K562 (cell line): ENCODE measurements at regions not wholly inside any gene's neighbourhood (a gene's known extent, or its start where the extent isn't known, plus 50 kb on each side); places are given as distances from the start of the nearest gene placed in this dataset.

ENCODE experiments used
- ATAC-seq: fragments of 200-7000 bp; cut with Tn5 transposase; 3 replicates; pipeline ENCODE4 v1.9.1; 2020; ENCODE audit warnings: moderate library complexity
- BruUV-seq: library from RNA; stranded (reverse); fragments of 400-500 nt; replicated peaks from 2 replicates; lab custom pipeline; 2021; lab: Mats Ljungman, UMichigan
- CTCF ChIA-PET: fragments of 300-600 bp; formaldehyde crosslinking; extraction: SDS; loops from one replicate; lab custom pipeline; 2021; ENCODE audit warnings: low intra/inter-chr PET ratio; lab: Yijun Ruan, JAX
- POLR2A ChIA-PET: fragments of 300-600, 350-650 bp; sonication (Branson Sonifier 250); formaldehyde crosslinking; extraction: SDS; loops from one replicate; lab custom pipeline; 2021; ENCODE audit warnings: antibody characterized with exemption, inconsistent platforms; lab: Yijun Ruan, JAX
- DNase-seq, 4 experiments: peaks; one replicate each; pipeline versions ENCODE4 v3.0.0 to v3.0.0-alpha.2; 2011 to 2018; ENCODE audit warnings: low spot score in 3 of 4, mixed read lengths in 3 of 4; ENCODE audit errors: extremely low read depth in 1 of 4
- FAIRE-seq: peaks from 2 replicates; lab custom pipeline; 2011; peaks lifted over from hg19 to GRCh38; lab: Jason Lieb, UNC
- H2AFZ ChIP-seq: 2 replicates; pipeline ENCODE4 v1.6.0; 2011; ENCODE audit warnings: low read depth, low read length, control low read depth, inconsistent platforms
- H3K27ac ChIP-seq: fragments of 200-600 bp; 3 replicates; pipeline ENCODE4 v1.8.0; 2011; ENCODE audit warnings: low read depth, mild to moderate bottlenecking, control low read depth, inconsistent platforms, low read length, moderate library complexity, mixed read lengths; ENCODE audit errors: extremely low read depth
- H3K27me3 ChIP-seq, 2 experiments: fragments of 300-600 bp in 1 of 2; 2 replicates in 1 of 2; 3 replicates in 1 of 2; pipeline versions ENCODE4 v1.6.0 to v1.8.0; 2011; ENCODE audit warnings: inconsistent platforms in 2 of 2, low read length in 2 of 2, mild to moderate bottlenecking in 1 of 2, mixed read lengths in 1 of 2, moderate library complexity in 1 of 2; ENCODE audit not compliant: control insufficient read depth in 2 of 2, insufficient read depth in 2 of 2
- H3K36me3 ChIP-seq: fragments of 300-600 bp; 3 replicates; pipeline ENCODE4 v1.8.0; 2011; ENCODE audit warnings: mild to moderate bottlenecking, low read length, inconsistent platforms; ENCODE audit not compliant: control insufficient read depth, insufficient read depth
- H3K4me1 ChIP-seq, 2 experiments: fragments of 200-600 bp in 1 of 2; replicated peaks in 1 of 2; 2 replicates in 1 of 2; 3 replicates in 1 of 2; pipeline versions ENCODE4 v1.5.1 to v1.8.0; 2011; ENCODE audit warnings: inconsistent platforms in 2 of 2, low read length in 2 of 2, mild to moderate bottlenecking in 1 of 2, mixed read lengths in 1 of 2, moderate library complexity in 1 of 2; ENCODE audit not compliant: control insufficient read depth in 2 of 2, insufficient read depth in 2 of 2
- H3K4me2 ChIP-seq: 2 replicates; pipeline ENCODE4 v1.6.1; 2011; ENCODE audit warnings: low read length, control low read depth, inconsistent platforms, mixed read lengths; ENCODE audit not compliant: insufficient read depth
- H3K4me3 ChIP-seq: fragments of 200-600 bp; sonication (generic), shearing (Covaris generic); 2 replicates; pipeline ENCODE4 v1.5.1; 2016; ENCODE audit warnings: control low read depth, inconsistent platforms
- H3K79me2 ChIP-seq: fragments of 200-600 bp; 3 replicates; pipeline ENCODE4 v1.8.0; 2011; ENCODE audit warnings: low read length, inconsistent platforms; ENCODE audit not compliant: control insufficient read depth, insufficient read depth
- H3K9ac ChIP-seq, 2 experiments: 2 replicates each; pipeline versions ENCODE4 v1.6.0 to v1.6.1; 2011; ENCODE audit warnings: low read depth in 2 of 2, low read length in 2 of 2, control low read depth in 1 of 2, inconsistent platforms in 1 of 2, mild to moderate bottlenecking in 1 of 2, mixed read lengths in 1 of 2; ENCODE audit not compliant: insufficient read depth in 1 of 2
- H3K9me1 ChIP-seq: one replicate; pipeline ENCODE4 v1.6.0; 2011; ENCODE audit warnings: inconsistent platforms, mild to moderate bottlenecking, low read length, moderate library complexity; ENCODE audit not compliant: control insufficient read depth, insufficient read depth
- H3K9me3 ChIP-seq: replicated peaks from 2 replicates; pipeline ENCODE4 v1.5.1; 2011; ENCODE audit warnings: low read depth, low read length, inconsistent platforms; ENCODE audit not compliant: control insufficient read depth, insufficient read depth
- H4K20me1 ChIP-seq: replicated peaks from 2 replicates; pipeline ENCODE4 v1.6.1; 2011; ENCODE audit warnings: low read length, inconsistent platforms, mixed read lengths; ENCODE audit not compliant: control insufficient read depth, insufficient read depth
- ATF1 ChIP-seq, 2 experiments: fragments of 450-650 bp in 1 of 2; IDR thresholded peaks; 2 replicates each; pipeline ENCODE4 v1.6.1; 2016; ENCODE audit warnings: missing compliant biosample characterization in 1 of 2, missing genetic modification characterization in 1 of 2
- BMI1 ChIP-seq: fragments of 150-350 bp; IDR thresholded peaks from 2 replicates; pipeline ENCODE4 v1.6.1; 2014; ENCODE audit warnings: low read length
- MBD1 ChIP-seq: fragments of 250-450 bp; sonication (Bioruptor Pico); IDR thresholded peaks from 2 replicates; pipeline ENCODE4 v1.8.0; 2022; ENCODE audit warnings: inconsistent platforms
- PCBP2 ChIP-seq: fragments of 200-400 bp; formaldehyde crosslinking; IDR thresholded peaks from 2 replicates; pipeline ENCODE4 v1.6.1; 2018; ENCODE audit warnings: low read length, low read depth, mild to moderate bottlenecking, moderate library complexity; ENCODE audit not compliant: poor library complexity, severe bottlenecking
- POLR2H ChIP-seq: IDR thresholded peaks from 2 replicates; pipeline ENCODE4 v1.6.1; 2016; ENCODE audit warnings: missing genetic modification characterization, low read depth, mild to moderate bottlenecking, control low read depth, missing compliant biosample characterization, moderate library complexity
- RBM15 ChIP-seq: fragments of 200-400 bp; formaldehyde crosslinking; IDR thresholded peaks from 2 replicates; pipeline ENCODE4 v1.6.1; 2018; ENCODE audit warnings: mild to moderate bottlenecking, low read length, moderate library complexity; ENCODE audit not compliant: insufficient read depth
- TSC22D4 ChIP-seq: fragments of 450-650 bp; IDR thresholded peaks from 2 replicates; pipeline ENCODE4 v1.6.1; 2016; ENCODE audit warnings: missing genetic modification characterization, missing biosample characterization, control low read depth
- USF2 ChIP-seq: sonication (generic); formaldehyde crosslinking; IDR thresholded peaks from 2 replicates; pipeline ENCODE4 v1.5.0; 2020; ENCODE audit warnings: missing genetic modification reagents
- ZEB2 ChIP-seq: fragments of 450-650 bp; IDR thresholded peaks from 2 replicates; pipeline ENCODE4 v1.6.1; 2016
- WGBS: fragments of 100-300 bp; shearing (Covaris generic); methylation state at CpG from one replicate; pipeline ENCODE4 v1.1.6; 2016; ENCODE audit warnings: low coverage, mixed read lengths; ENCODE audit not compliant: insufficient coverage; ENCODE audit errors: missing lambda C conversion rate; 5-methylcytosine and 5-hydroxymethylcytosine counted together
- in situ Hi-C: fragments of 300-500 bp; cut with MboI; formaldehyde crosslinking; loops from 4 replicates; pipeline ENCODE4 v1.15.0; 2018; ENCODE audit warnings: inconsistent platforms, mixed read lengths
- intact Hi-C: fragments of 100-400 bp; cut with micrococcal nuclease; formaldehyde crosslinking; loops from 2 replicates; pipeline ENCODE4 v1.14.2; 2022
- TF ChIP-seq, protein P1 (sequence below), 2 experiments: fragments of 450-650 bp; conservative IDR thresholded peaks; 2 replicates each; pipeline ENCODE4 v1.6.1; 2017; ENCODE audit warnings: mild to moderate bottlenecking in 2 of 2, moderate library complexity in 2 of 2

GRCh38 chr7:47202146-47202783, 379.6 kb downstream of the TNS3 start:
- no peak overlapping the region for H2AFZ ChIP-seq
- intact Hi-C loops, result no loop called here

GRCh38 chr7:47198159-47198558, 383.8 kb downstream of the TNS3 start:
- Histone ChIP-seq H3K4me1 (peaks cover 4 to 14% of the 10 kb centered on the region in 2 experiments; a peak in 4 of 5 replicates), H4K20me1 (no peaks in the 10 kb centered on the region), H3K79me2 (no peaks in the 10 kb centered on the region), H3K9ac (no peak overlapping the region), H2AFZ (peak overlapping the region; percentile 68), H3K27me3 (no peaks in the 10 kb centered on the region), H3K9me1 (no peaks in the 10 kb centered on the region), H3K4me2 (no peak overlapping the region), H3K36me3 (no peaks in the 10 kb centered on the region), H3K4me3 (no peak overlapping the region), H3K9me3 (no peaks in the 10 kb centered on the region), H3K27ac (no peak overlapping the region)
- DNase-seq (no peak), ATAC-seq (no peak), FAIRE-seq (no peak)
- ChIA-PET POLR2A (no interaction called here), CTCF (no interaction called here)
- WGBS, result 46% methylated on average over 1 of the region's 1 CpG
- no TSS peak for BruUV-seq
- intact Hi-C loops (no loop called here), in situ Hi-C loops (no loop called here)
- TF ChIP-seq, protein P1, sequence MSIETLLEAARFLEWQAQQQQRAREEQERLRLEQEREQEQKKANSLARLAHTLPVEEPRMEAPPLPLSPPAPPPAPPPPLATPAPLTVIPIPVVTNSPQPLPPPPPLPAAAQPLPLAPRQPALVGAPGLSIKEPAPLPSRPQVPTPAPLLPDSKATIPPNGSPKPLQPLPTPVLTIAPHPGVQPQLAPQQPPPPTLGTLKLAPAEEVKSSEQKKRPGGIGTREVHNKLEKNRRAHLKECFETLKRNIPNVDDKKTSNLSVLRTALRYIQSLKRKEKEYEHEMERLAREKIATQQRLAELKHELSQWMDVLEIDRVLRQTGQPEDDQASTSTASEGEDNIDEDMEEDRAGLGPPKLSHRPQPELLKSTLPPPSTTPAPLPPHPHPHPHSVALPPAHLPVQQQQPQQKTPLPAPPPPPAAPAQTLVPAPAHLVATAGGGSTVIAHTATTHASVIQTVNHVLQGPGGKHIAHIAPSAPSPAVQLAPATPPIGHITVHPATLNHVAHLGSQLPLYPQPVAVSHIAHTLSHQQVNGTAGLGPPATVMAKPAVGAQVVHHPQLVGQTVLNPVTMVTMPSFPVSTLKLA (conservative IDR thresholded peaks at IDR 0.05), result no peak
- no peak for TF ChIP-seq MBD1 (CRISPR knock-in tag)
- TF ChIP-seq USF2, result no peak
- TF ChIP-seq ATF1 (CRISPR knock-in tag; IDR thresholded peaks at IDR 0.05), result no peak
- TF ChIP-seq ATF1 (tag; IDR thresholded peaks at IDR 0.05), result no peak
- no peak for TF ChIP-seq BMI1
- TF ChIP-seq POLR2H (tag), result no peak
- TF ChIP-seq TSC22D4 (tag), result no peak
- no peak for TF ChIP-seq PCBP2
- TF ChIP-seq ZEB2, result no peak

More at GRCh38 chr7:47202146-47202783, 379.6 kb downstream of the TNS3 start:
- Histone ChIP-seq H3K79me2 (no peaks in the 10 kb centered on the region), H3K36me3 (no peaks in the 10 kb centered on the region), H3K9me1 (no peaks in the 10 kb centered on the region), H3K4me2 (no peak overlapping the region), H3K9ac (peak overlapping the region in 1 of 2 experiments; percentile 43; a peak in 1 of 4 replicates), H3K4me3 (no peak overlapping the region), H3K4me1 (peaks cover 4 to 24% of the 10 kb centered on the region in 2 experiments; a peak in 4 of 5 replicates), H3K27ac (no peak overlapping the region), H3K27me3 (no peaks in the 10 kb centered on the region), H4K20me1 (no peaks in the 10 kb centered on the region), H3K9me3 (no peaks in the 10 kb centered on the region)
- TF ChIP-seq RBM15, result no peak
- DNase-seq (no peak), FAIRE-seq (no peak), ATAC-seq (no peak)
- POLR2A ChIA-PET, result interaction anchor here (0.7 to 1.1 kb wide), 2 partner anchors 9 to 28 kb away, joined by 3 read pairs; no protein-coding TSS in a partner anchor
- CTCF ChIA-PET, result no interaction called here
- no TSS peak for BruUV-seq
- in situ Hi-C loops, result no loop called here
- WGBS, result 18% methylated on average over 7 of the region's 7 CpGs
